ENCODE measurements at regions not wholly inside any gene's neighbourhood (a gene's known extent, or its start where the extent isn't known, plus 50 kb on each side); places are given as distances from the start of the nearest gene placed in this dataset.

- Mint-ChIP-seq H3K36me3 (ENCODE audit: insufficient read depth) (no peaks in the 10 kb centered on the region), H3K9me3 (ENCODE audit: low read depth) (no peaks in the 10 kb centered on the region), H3K27ac (no peak overlapping the region), H3K4me3 (ENCODE audit: low read depth) (no peak overlapping the region), H3K27me3 (peaks cover 4% of the 10 kb centered on the region), H3K4me1 (ENCODE audit: low read depth) (peaks cover 8% of the 10 kb centered on the region)
- TF ChIP-seq, protein P1, sequence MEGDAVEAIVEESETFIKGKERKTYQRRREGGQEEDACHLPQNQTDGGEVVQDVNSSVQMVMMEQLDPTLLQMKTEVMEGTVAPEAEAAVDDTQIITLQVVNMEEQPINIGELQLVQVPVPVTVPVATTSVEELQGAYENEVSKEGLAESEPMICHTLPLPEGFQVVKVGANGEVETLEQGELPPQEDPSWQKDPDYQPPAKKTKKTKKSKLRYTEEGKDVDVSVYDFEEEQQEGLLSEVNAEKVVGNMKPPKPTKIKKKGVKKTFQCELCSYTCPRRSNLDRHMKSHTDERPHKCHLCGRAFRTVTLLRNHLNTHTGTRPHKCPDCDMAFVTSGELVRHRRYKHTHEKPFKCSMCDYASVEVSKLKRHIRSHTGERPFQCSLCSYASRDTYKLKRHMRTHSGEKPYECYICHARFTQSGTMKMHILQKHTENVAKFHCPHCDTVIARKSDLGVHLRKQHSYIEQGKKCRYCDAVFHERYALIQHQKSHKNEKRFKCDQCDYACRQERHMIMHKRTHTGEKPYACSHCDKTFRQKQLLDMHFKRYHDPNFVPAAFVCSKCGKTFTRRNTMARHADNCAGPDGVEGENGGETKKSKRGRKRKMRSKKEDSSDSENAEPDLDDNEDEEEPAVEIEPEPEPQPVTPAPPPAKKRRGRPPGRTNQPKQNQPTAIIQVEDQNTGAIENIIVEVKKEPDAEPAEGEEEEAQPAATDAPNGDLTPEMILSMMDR (IDR thresholded peaks at IDR 0.05; ENCODE audit: unreplicated experiment): no peak
- DNase-seq (ENCODE audit: low spot score, unreplicated experiment): no peak
Measured at GRCh38 chr21:33980276-33980916, 64.8 kb upstream of the ATP5PO start.

- TF ChIP-seq, protein P1 (IDR thresholded peaks at IDR 0.05; ENCODE audit: unreplicated experiment): no peak
- Mint-ChIP-seq H3K27ac (no peak overlapping the region), H3K27me3 (no peaks in the 10 kb centered on the region), H3K4me1 (ENCODE audit: low read depth) (peaks cover 8% of the 10 kb centered on the region), H3K36me3 (ENCODE audit: insufficient read depth) (no peaks in the 10 kb centered on the region), H3K9me3 (ENCODE audit: low read depth) (no peaks in the 10 kb centered on the region), H3K4me3 (ENCODE audit: low read depth) (no peak overlapping the region)
- DNase-seq (ENCODE audit: low spot score, unreplicated experiment): no peak
Measured at GRCh38 chr21:33978585-33978984, 63.0 kb upstream of the ATP5PO start.

- peaks cover 8% of the 10 kb centered on the region for H3K4me1 Mint-ChIP-seq (ENCODE audit: low read depth)
- TF ChIP-seq, protein P1 (IDR thresholded peaks at IDR 0.05; ENCODE audit: unreplicated experiment): no peak
- H3K27ac Mint-ChIP-seq: no peak overlapping the region
- no peaks in the 10 kb centered on the region for H3K9me3 Mint-ChIP-seq (ENCODE audit: low read depth)
- DNase-seq (ENCODE audit: low spot score, unreplicated experiment): no peak
- H3K27me3 Mint-ChIP-seq: no peaks in the 10 kb centered on the region
- H3K4me3 Mint-ChIP-seq (ENCODE audit: low read depth): no peak overlapping the region
- H3K36me3 Mint-ChIP-seq (ENCODE audit: insufficient read depth): no peaks in the 10 kb centered on the region
Measured at GRCh38 chr21:33977721-33978369, 62.2 kb upstream of the ATP5PO start.

- TF ChIP-seq, protein P1 (IDR thresholded peaks at IDR 0.05; ENCODE audit: unreplicated experiment): no peak
- H3K4me1 Mint-ChIP-seq (ENCODE audit: low read depth): peaks cover 8% of the 10 kb centered on the region
- H3K27me3 Mint-ChIP-seq: no peaks in the 10 kb centered on the region
- H3K27ac Mint-ChIP-seq: no peak overlapping the region
- no peak for DNase-seq (ENCODE audit: low spot score, unreplicated experiment)
- no peak overlapping the region for H3K4me3 Mint-ChIP-seq (ENCODE audit: low read depth)
- no peaks in the 10 kb centered on the region for H3K9me3 Mint-ChIP-seq (ENCODE audit: low read depth)
- H3K36me3 Mint-ChIP-seq (ENCODE audit: insufficient read depth): no peaks in the 10 kb centered on the region
Measured at GRCh38 chr21:33977017-33977720, 61.6 kb upstream of the ATP5PO start.

- no peak overlapping the region for H3K4me3 Mint-ChIP-seq (ENCODE audit: low read depth)
- peaks cover 15% of the 10 kb centered on the region for H3K4me1 Mint-ChIP-seq (ENCODE audit: low read depth)
- TF ChIP-seq, protein P1 (IDR thresholded peaks at IDR 0.05; ENCODE audit: unreplicated experiment): no peak
Measured at GRCh38 chr21:33976082-33977016, 60.7 kb upstream of the ATP5PO start.

More at GRCh38 chr21:33976082-33977016, 60.7 kb upstream of the ATP5PO start:
- H3K27me3 Mint-ChIP-seq: no peaks in the 10 kb centered on the region
- no peak for DNase-seq (ENCODE audit: low spot score, unreplicated experiment)
- H3K27ac Mint-ChIP-seq: peak overlapping the region; percentile 25
- no peaks in the 10 kb centered on the region for H3K9me3 Mint-ChIP-seq (ENCODE audit: low read depth)
- H3K36me3 Mint-ChIP-seq (ENCODE audit: insufficient read depth): no peaks in the 10 kb centered on the region
